Keratinocyte (primary cell): ENCODE measurements at regions not wholly inside any gene's neighbourhood (a gene's known extent, or its start where the extent isn't known, plus 50 kb on each side); places are given as distances from the start of the nearest gene placed in this dataset.

ENCODE experiments used
- EZH2 ChIP-seq: IDR thresholded peaks from one replicate; pipeline ENCODE4 v1.6.1; 2012; ENCODE audit warnings: inconsistent platforms, mild to moderate bottlenecking, low read length, moderate library complexity
- TF ChIP-seq, protein P1 (sequence below), 3 experiments: IDR thresholded peaks in 1 of 3; conservative IDR thresholded peaks in 1 of 3; optimal IDR thresholded peaks in 1 of 3; 2 replicates in 2 of 3; 3 replicates in 1 of 3; pipeline versions ENCODE3 to v1.5.1; 2011; ENCODE audit warnings: low read length in 3 of 3, mild to moderate bottlenecking in 3 of 3, moderate library complexity in 2 of 3, control low read depth in 1 of 3, inconsistent platforms in 1 of 3; ENCODE audit not compliant: insufficient read depth in 2 of 3; ENCODE audit errors: extremely low read depth in 1 of 3

DNA sequence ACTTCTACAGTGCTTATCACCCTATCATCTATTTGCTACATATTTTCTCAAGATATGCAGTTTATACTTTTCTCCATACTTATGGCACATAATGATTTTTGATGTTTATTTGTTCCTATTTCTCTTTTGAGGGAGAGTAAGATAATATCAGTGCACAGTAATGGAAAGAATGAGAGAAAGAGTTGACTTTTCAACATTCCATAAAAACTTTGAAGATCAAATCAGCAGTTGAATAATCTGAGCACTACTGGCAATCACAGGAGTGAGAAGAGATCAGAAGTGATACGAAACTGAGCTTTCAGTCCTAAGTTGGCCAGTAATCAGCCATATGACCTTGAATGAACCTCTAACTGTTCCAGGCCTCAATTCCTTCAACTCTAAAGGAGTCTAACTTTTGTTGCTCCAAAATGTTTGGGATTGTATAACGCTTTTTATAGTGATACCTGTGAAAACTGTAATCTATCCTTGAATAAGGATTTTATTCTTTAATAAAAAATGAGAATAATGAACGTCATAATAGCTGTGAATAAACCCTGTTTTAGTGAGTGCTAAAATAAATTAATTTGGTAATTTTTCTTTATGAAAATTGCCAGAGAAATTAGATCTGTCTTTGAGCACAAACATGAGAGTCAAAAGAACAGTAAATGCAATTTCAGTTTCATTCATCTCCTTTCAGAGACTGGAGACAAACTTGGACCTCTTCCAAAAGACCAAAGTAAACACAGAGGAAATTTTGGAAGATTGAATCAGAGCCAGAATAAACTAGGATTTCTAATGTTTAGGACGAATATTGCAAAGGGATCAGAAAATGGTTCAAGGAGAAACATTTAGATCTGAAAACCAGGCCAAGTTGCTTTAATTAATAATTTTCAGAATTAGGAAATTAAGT, 309.9 kb downstream of the ADGRL2 start:
- TF ChIP-seq, protein P1, sequence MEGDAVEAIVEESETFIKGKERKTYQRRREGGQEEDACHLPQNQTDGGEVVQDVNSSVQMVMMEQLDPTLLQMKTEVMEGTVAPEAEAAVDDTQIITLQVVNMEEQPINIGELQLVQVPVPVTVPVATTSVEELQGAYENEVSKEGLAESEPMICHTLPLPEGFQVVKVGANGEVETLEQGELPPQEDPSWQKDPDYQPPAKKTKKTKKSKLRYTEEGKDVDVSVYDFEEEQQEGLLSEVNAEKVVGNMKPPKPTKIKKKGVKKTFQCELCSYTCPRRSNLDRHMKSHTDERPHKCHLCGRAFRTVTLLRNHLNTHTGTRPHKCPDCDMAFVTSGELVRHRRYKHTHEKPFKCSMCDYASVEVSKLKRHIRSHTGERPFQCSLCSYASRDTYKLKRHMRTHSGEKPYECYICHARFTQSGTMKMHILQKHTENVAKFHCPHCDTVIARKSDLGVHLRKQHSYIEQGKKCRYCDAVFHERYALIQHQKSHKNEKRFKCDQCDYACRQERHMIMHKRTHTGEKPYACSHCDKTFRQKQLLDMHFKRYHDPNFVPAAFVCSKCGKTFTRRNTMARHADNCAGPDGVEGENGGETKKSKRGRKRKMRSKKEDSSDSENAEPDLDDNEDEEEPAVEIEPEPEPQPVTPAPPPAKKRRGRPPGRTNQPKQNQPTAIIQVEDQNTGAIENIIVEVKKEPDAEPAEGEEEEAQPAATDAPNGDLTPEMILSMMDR (optimal IDR thresholded peaks at IDR 0.05 in 1 of 3, IDR thresholded peaks at IDR 0.05 in 1 of 3, conservative IDR thresholded peaks at IDR 0.05 in 1 of 3; ENCODE audit: extremely low read depth in 1 of 3, insufficient read depth in 2 of 3, low read length in 3 of 3) = no peak
- TF ChIP-seq EZH2 = no peak
